Heart left ventricle (tissue), 13 donors: ENCODE measurements at regions not wholly inside any gene's neighbourhood (a gene's known extent, or its start where the extent isn't known, plus 50 kb on each side); places are given as distances from the start of the nearest gene placed in this dataset.

Source experiments
- POLR2A ChIP-seq, 2 donors: fragments of 450-650 bp; IDR thresholded peaks; one replicate each; pipeline ENCODE4 v1.6.1; 2017; ENCODE audit warnings: antibody characterized with exemption in 2 of 2, mild to moderate bottlenecking in 2 of 2, moderate library complexity in 2 of 2
- TF ChIP-seq, protein P1 (sequence below), 12 donors: fragments of 200-600 bp; sonication (generic) in 4 of 12; IDR thresholded peaks; one replicate each; pipeline versions ENCODE4 v1.5.0 to v1.8.0; 2018 to 2022; ENCODE audit warnings: antibody characterized with exemption in 12 of 12, mild to moderate bottlenecking in 5 of 12
- donor health status: ischemic (EF 13 %, LVEDD 7.1; RV severe dilation, severe dysfunction).
- donor health status: DM: no; HTN: yes; CAD: no.
- donor health status: DM: no; HTN: no; CAD: no.
- donor health status: ischemic (EF 25% LVEDD 6.9; RV normal size, moderate dysfunction).
- donor health status: ischemic (EF 25% LVEDD 5.7; RV mildly dilated, moderate dysfunction).
- donor health status: ischemic (EF 35%, LVEDD 5.7; RV mildly dilated, moderate dysfunction).
- donor health status: nonischemic (EF 11% LVEDD 7.7; RV severe dilation, severe dysfunction).
- donor health status: DM: yes; HTN: yes; CAD: no.
- donor health status: PGD.
- donor health status: ischemic (EF 29% LVEDD 5.4; RV normal size, mild dysfunction).
- donor health status: nonischemic (EF 23%, LVEDD 6.1; RV moderate dilation, normal function).

DNA sequence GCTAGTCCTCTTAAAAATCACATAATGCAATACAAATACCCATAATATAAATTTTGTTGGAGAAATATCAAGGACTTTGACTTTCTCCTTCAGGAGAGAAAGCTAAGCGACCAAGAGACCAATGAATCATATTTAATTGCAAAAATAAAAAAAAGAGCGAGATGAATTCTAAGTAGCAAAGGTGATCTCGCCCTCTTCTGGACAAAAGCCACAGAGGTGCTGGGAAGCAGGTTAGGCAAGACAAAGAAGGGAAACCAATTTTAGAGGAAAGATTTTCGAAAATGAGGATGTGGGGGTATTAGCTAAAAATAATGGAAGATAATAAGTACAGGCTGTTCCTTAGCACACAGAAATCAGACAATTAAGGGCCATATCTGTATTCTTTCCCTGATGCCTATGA is 111.4 kb upstream of the PLAAT1 start:
- TF ChIP-seq, protein P1, sequence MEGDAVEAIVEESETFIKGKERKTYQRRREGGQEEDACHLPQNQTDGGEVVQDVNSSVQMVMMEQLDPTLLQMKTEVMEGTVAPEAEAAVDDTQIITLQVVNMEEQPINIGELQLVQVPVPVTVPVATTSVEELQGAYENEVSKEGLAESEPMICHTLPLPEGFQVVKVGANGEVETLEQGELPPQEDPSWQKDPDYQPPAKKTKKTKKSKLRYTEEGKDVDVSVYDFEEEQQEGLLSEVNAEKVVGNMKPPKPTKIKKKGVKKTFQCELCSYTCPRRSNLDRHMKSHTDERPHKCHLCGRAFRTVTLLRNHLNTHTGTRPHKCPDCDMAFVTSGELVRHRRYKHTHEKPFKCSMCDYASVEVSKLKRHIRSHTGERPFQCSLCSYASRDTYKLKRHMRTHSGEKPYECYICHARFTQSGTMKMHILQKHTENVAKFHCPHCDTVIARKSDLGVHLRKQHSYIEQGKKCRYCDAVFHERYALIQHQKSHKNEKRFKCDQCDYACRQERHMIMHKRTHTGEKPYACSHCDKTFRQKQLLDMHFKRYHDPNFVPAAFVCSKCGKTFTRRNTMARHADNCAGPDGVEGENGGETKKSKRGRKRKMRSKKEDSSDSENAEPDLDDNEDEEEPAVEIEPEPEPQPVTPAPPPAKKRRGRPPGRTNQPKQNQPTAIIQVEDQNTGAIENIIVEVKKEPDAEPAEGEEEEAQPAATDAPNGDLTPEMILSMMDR (IDR thresholded peaks at IDR 0.05) = no peak
- TF ChIP-seq POLR2A (IDR thresholded peaks at IDR 0.05) = no peak
